ENCODE measurements at regions not wholly inside any gene's neighbourhood (a gene's known extent, or its start where the extent isn't known, plus 50 kb on each side); places are given as distances from the start of the nearest gene placed in this dataset.
"Not testable (repeated sequence)": the region's sequence is repeated elsewhere in the genome, so short reads cannot be mapped to it uniquely, and the experiment has no call there.

DNA sequence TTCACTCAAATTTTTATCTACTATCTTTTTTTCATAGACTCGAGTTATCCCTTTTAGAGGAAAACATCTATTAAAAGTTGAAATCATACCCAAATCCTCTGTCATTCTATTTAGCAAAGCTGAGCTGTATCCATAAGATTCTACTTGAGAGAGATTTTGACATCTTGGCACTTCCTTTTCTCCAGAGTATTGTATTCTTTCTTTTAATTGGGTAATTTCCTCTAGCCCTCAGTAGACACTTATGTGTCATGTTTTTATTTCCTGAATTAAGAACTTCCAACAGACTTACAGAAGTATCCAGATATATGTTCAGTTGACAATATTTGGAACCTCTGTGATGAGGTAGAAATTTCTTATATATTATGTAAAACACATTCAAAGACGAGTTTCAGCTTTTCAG, 201.6 kb upstream of the NR3C2 start:
- no peak overlapping the region for H3K4me3 ChIP-seq (ENCODE audit: low read length)
- no peak for DNase-seq (ENCODE audit: low read depth)
- TF ChIP-seq, protein P1, sequence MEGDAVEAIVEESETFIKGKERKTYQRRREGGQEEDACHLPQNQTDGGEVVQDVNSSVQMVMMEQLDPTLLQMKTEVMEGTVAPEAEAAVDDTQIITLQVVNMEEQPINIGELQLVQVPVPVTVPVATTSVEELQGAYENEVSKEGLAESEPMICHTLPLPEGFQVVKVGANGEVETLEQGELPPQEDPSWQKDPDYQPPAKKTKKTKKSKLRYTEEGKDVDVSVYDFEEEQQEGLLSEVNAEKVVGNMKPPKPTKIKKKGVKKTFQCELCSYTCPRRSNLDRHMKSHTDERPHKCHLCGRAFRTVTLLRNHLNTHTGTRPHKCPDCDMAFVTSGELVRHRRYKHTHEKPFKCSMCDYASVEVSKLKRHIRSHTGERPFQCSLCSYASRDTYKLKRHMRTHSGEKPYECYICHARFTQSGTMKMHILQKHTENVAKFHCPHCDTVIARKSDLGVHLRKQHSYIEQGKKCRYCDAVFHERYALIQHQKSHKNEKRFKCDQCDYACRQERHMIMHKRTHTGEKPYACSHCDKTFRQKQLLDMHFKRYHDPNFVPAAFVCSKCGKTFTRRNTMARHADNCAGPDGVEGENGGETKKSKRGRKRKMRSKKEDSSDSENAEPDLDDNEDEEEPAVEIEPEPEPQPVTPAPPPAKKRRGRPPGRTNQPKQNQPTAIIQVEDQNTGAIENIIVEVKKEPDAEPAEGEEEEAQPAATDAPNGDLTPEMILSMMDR (conservative IDR thresholded peaks at IDR 0.05; ENCODE audit: low read depth, low read length): no peak

- TF ChIP-seq, protein P1 (conservative IDR thresholded peaks at IDR 0.05; ENCODE audit: low read depth, low read length): no peak
- no peak for DNase-seq (ENCODE audit: low read depth)
- H3K4me3 ChIP-seq (ENCODE audit: low read length): no peak overlapping the region
Observed at GRCh38 chr4:148642907-148643306, 200.7 kb upstream of the NR3C2 start.

GRCh38 chr4:148638079-148638478, 195.9 kb upstream of the NR3C2 start:
- not testable (repeated sequence) for DNase-seq (ENCODE audit: low read depth); H3K4me3 ChIP-seq (ENCODE audit: low read length)

DNA sequence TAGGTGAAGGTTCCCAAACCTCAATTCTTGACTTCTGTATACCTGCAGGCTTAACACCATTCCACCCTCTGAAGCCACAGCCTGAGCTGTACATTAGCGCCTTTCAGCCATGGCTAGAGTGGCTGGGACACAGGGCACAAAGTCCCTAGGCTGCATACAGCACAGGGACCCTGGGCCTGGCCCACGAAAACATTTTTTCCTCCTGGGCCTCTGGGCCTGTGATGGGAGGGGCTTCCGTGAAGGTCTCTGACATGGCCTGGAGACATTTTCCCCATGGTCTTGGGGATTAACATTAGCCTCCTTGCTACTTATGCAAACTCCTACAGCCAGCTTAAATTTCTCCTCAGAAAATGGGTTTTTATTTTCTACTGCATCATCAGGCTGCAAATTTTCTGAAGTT, 195.2 kb upstream of the NR3C2 start:
- not testable (repeated sequence) for H3K4me3 ChIP-seq (ENCODE audit: low read length); DNase-seq (ENCODE audit: low read depth)

DNA sequence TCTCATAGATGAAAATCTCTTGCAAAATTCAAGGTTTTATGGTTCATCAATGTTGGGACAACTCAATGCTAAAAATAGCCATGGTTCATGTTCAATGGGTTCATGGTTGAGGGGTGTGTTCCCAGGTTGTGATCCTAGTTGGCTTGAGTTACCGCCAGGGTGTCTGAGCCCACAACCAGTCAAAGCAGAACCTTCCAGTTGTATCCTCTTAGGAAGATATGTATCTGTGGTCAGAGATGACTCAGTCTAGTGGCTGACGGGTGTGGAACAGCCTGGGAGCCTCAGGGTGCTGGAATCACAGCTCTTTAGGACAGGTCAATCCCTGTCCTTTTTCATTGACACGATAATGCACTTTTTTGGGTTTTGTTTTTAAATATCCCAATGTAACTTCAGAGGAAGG, 192.3 kb upstream of the NR3C2 start:
- TF ChIP-seq, protein P1 (conservative IDR thresholded peaks at IDR 0.05; ENCODE audit: low read depth, low read length): no peak
- no peak for DNase-seq (ENCODE audit: low read depth)
- H3K4me3 ChIP-seq (ENCODE audit: low read length): no peak overlapping the region

DNA sequence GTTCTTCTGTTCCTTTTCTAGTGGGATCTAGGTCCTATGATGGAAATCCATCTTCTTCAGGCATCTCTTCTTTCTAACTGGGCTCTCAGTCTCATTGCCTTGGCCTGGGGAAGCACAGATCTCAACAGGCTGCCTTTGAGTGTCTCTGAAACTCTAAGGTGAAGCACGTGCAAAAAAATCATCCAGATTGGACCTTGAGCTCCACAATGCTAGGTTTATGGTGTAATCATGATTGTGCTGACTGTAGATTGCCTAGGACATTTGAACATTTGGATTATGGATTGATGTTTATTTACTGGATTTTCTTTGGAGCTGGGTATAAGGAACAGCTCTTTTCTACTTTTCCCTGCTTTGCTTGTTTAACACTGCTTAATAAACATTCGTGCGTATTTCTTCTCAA, 191.5 kb upstream of the NR3C2 start:
- TF ChIP-seq, protein P1 (conservative IDR thresholded peaks at IDR 0.05; ENCODE audit: low read depth, low read length): no peak
- DNase-seq (ENCODE audit: low read depth): no peak
- no peak overlapping the region for H3K4me3 ChIP-seq (ENCODE audit: low read length)

- H3K4me3 ChIP-seq (ENCODE audit: low read length): no peak overlapping the region
- TF ChIP-seq, protein P1 (conservative IDR thresholded peaks at IDR 0.05; ENCODE audit: low read depth, low read length): no peak
- DNase-seq (ENCODE audit: low read depth): no peak
Observed at GRCh38 chr4:148632476-148632875, 190.3 kb upstream of the NR3C2 start.

- H3K4me3 ChIP-seq (ENCODE audit: low read length): no peak overlapping the region
- DNase-seq (ENCODE audit: low read depth): no peak
- TF ChIP-seq, protein P1 (conservative IDR thresholded peaks at IDR 0.05; ENCODE audit: low read depth, low read length): no peak
Observed at GRCh38 chr4:148630051-148630450, 187.8 kb upstream of the NR3C2 start.
